ENCODE measurements at regions not wholly inside any gene's neighbourhood (a gene's known extent, or its start where the extent isn't known, plus 50 kb on each side); places are given as distances from the start of the nearest gene placed in this dataset.

DNA sequence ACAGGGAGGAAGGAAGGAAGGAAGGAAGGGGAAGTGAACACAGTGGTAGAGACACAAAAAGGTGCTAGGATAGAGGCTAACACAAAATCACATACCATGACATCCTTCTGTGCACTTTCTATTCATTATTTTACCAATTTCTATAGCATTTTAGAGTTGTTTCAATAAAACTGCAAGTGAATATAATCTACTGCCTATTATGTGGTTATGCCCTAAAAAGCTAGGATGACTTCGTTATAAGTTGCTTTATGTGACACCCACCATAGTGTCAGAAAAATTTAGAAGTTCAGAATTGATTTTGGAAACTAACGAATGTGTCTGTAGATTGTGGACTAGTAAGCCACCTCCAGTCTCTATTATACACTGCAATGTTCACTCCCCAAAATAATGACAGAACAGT, 59.4 kb upstream of the EDNRA start:
- POLR2A ChIA-PET: no interaction called here
- no peaks in the 10 kb centered on the region for H3K4me1 ChIP-seq (ENCODE audit: control extremely low read depth in 1 of 4, control insufficient read depth in 4 of 4, insufficient read depth in 4 of 4, low read length in 3 of 4)
- peaks cover 0 to 2% (median 0%) of the 10 kb centered on the region in 5 experiments for H3K9me3 ChIP-seq (ENCODE audit: control extremely low read depth in 1 of 5, control insufficient read depth in 4 of 5, insufficient read depth in 2 of 5, low read depth in 1 of 5, low read length in 4 of 5)
- no peaks in the 10 kb centered on the region for H3K27me3 ChIP-seq (replicated peaks in 2 of 5; ENCODE audit: control insufficient read depth in 4 of 5, insufficient read depth in 5 of 5, low read length in 4 of 5)
- no peaks in the 10 kb centered on the region for H3K36me3 ChIP-seq (ENCODE audit: control insufficient read depth in 4 of 4, insufficient read depth in 4 of 4, low read length in 3 of 4)
- H3K4me3 ChIP-seq (ENCODE audit: control insufficient read depth in 1 of 7, extremely low read depth in 1 of 7, insufficient read depth in 4 of 7, low read depth in 2 of 7, low read length in 6 of 7): no peak overlapping the region
- no peak for DNase-seq
- no peak overlapping the region for H3K27ac ChIP-seq (ENCODE audit: insufficient read depth in 1 of 2, low read depth in 1 of 2, low read length in 2 of 2, poor library complexity in 1 of 2, severe bottlenecking in 2 of 2)
- CTCF ChIA-PET: no interaction called here
- WGBS (ENCODE audit: insufficient coverage): no CpG with 5 or more reads among the region's 2 CpGs

- Histone ChIP-seq H3K4me1 (ENCODE audit: control extremely low read depth in 1 of 4, control insufficient read depth in 4 of 4, insufficient read depth in 4 of 4, low read length in 3 of 4) (no peaks in the 10 kb centered on the region), H3K9me3 (ENCODE audit: control extremely low read depth in 1 of 5, control insufficient read depth in 4 of 5, insufficient read depth in 2 of 5, low read depth in 1 of 5, low read length in 4 of 5) (peaks cover 0 to 2% (median 0%) of the 10 kb centered on the region in 5 experiments), H3K4me3 (ENCODE audit: control insufficient read depth in 1 of 7, extremely low read depth in 1 of 7, insufficient read depth in 4 of 7, low read depth in 2 of 7, low read length in 6 of 7) (no peak overlapping the region), H3K27ac (ENCODE audit: insufficient read depth in 1 of 2, low read depth in 1 of 2, low read length in 2 of 2, poor library complexity in 1 of 2, severe bottlenecking in 2 of 2) (no peak overlapping the region), H3K36me3 (ENCODE audit: control insufficient read depth in 4 of 4, insufficient read depth in 4 of 4, low read length in 3 of 4) (no peaks in the 10 kb centered on the region), H3K27me3 (replicated peaks in 2 of 5; ENCODE audit: control insufficient read depth in 4 of 5, insufficient read depth in 5 of 5, low read length in 4 of 5) (no peaks in the 10 kb centered on the region)
- ChIA-PET CTCF (no interaction called here), POLR2A (no interaction called here)
- no CpG with 5 or more reads among the region's 4 CpGs for WGBS (ENCODE audit: insufficient coverage)
- no peak for DNase-seq
Measured at GRCh38 chr4:147423229-147423628, 57.7 kb upstream of the EDNRA start.

- whole genome bisulfite sequencing (ENCODE audit: insufficient coverage): no CpG with 5 or more reads among the region's 1 CpG
- no peaks in the 10 kb centered on the region for H3K4me1 ChIP-seq (ENCODE audit: control extremely low read depth in 1 of 4, control insufficient read depth in 4 of 4, insufficient read depth in 4 of 4, low read length in 3 of 4)
- CTCF ChIA-PET: no interaction called here
- DNase-seq: no peak
- POLR2A ChIA-PET: no interaction called here
- H3K9me3 ChIP-seq (ENCODE audit: control extremely low read depth in 1 of 5, control insufficient read depth in 4 of 5, insufficient read depth in 2 of 5, low read depth in 1 of 5, low read length in 4 of 5): peaks cover 0 to 2% (median 0%) of the 10 kb centered on the region in 5 experiments
- H3K27ac ChIP-seq (ENCODE audit: insufficient read depth in 1 of 2, low read depth in 1 of 2, low read length in 2 of 2, poor library complexity in 1 of 2, severe bottlenecking in 2 of 2): no peak overlapping the region
- peaks cover 0 to 2% (median 0%) of the 10 kb centered on the region in 5 experiments for H3K27me3 ChIP-seq (replicated peaks in 2 of 5; ENCODE audit: control insufficient read depth in 4 of 5, insufficient read depth in 5 of 5, low read length in 4 of 5)
- H3K36me3 ChIP-seq (ENCODE audit: control insufficient read depth in 4 of 4, insufficient read depth in 4 of 4, low read length in 3 of 4): no peaks in the 10 kb centered on the region
- no peak overlapping the region for H3K4me3 ChIP-seq (ENCODE audit: control insufficient read depth in 1 of 7, extremely low read depth in 1 of 7, insufficient read depth in 4 of 7, low read depth in 2 of 7, low read length in 6 of 7)
Measured at GRCh38 chr4:147425019-147425418, 55.9 kb upstream of the EDNRA start.

DNA sequence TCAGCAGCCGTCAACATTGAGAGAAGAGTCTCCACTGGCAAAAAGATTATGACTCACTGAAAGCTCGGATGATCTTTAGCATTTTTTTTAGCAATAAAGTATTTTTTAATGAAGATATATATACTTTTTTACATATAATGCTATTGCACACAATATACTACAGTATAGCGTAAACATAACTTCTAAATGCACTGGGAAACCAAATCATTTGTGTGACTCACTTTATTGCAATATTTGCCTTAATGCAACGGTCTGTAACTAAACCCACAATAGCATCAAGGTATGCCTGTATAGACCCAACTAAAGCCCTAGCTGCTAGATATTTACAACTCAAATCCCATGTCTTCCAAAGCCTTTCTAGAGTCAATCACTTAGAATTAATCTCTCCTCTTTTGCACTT, 52.3 kb upstream of the EDNRA start:
- Histone ChIP-seq H3K4me1 (ENCODE audit: control extremely low read depth in 1 of 4, control insufficient read depth in 4 of 4, insufficient read depth in 4 of 4, low read length in 3 of 4) (no peaks in the 10 kb centered on the region), H3K27ac (ENCODE audit: insufficient read depth in 1 of 2, low read depth in 1 of 2, low read length in 2 of 2, poor library complexity in 1 of 2, severe bottlenecking in 2 of 2) (no peak overlapping the region), H3K4me3 (ENCODE audit: control insufficient read depth in 1 of 7, extremely low read depth in 1 of 7, insufficient read depth in 4 of 7, low read depth in 2 of 7, low read length in 6 of 7) (no peak overlapping the region), H3K36me3 (ENCODE audit: control insufficient read depth in 4 of 4, insufficient read depth in 4 of 4, low read length in 3 of 4) (no peaks in the 10 kb centered on the region), H3K27me3 (replicated peaks in 2 of 5; ENCODE audit: control insufficient read depth in 4 of 5, insufficient read depth in 5 of 5, low read length in 4 of 5) (peaks cover 0 to 2% (median 0%) of the 10 kb centered on the region in 5 experiments), H3K9me3 (ENCODE audit: control extremely low read depth in 1 of 5, control insufficient read depth in 4 of 5, insufficient read depth in 2 of 5, low read depth in 1 of 5, low read length in 4 of 5) (no peaks in the 10 kb centered on the region)
- POLR2A ChIA-PET: no interaction called here
- CTCF ChIA-PET: no interaction called here
- DNase-seq: no peak
- WGBS (ENCODE audit: insufficient coverage): 75% methylated on average over 1 of the region's 4 CpGs

DNA sequence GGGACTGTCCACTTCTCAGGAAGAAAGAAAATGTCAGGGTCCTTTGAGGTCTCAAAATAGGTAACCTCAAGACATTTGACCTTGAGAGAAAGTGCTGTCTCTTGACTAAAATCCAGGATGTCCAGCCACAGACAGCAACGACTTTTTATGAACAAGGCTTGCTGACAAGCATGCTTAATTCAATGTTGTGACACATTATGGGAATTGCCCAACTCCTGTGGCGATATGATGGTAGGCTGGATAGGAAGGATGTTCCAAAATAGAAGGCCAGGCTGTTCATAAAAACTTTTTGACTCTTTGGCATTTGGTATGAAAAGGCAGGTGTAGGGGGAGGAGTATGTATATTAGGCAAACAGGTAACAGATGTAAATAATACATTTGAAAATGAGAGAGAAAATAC, 50.8 kb upstream of the EDNRA start:
- H3K27me3 ChIP-seq (replicated peaks in 2 of 5; ENCODE audit: control insufficient read depth in 4 of 5, insufficient read depth in 5 of 5, low read length in 4 of 5): peaks cover 0 to 2% (median 0%) of the 10 kb centered on the region in 5 experiments
- H3K4me3 ChIP-seq (ENCODE audit: control insufficient read depth in 1 of 7, extremely low read depth in 1 of 7, insufficient read depth in 4 of 7, low read depth in 2 of 7, low read length in 6 of 7): no peak overlapping the region
- DNase-seq: no peak
- 82% methylated on average over 2 of the region's 2 CpGs for WGBS (ENCODE audit: insufficient coverage)
- ChIA-PET POLR2A (no interaction called here), CTCF (no interaction called here)
- H3K4me1 ChIP-seq (ENCODE audit: control extremely low read depth in 1 of 4, control insufficient read depth in 4 of 4, insufficient read depth in 4 of 4, low read length in 3 of 4): no peaks in the 10 kb centered on the region
- no peaks in the 10 kb centered on the region for H3K9me3 ChIP-seq (ENCODE audit: control extremely low read depth in 1 of 5, control insufficient read depth in 4 of 5, insufficient read depth in 2 of 5, low read depth in 1 of 5, low read length in 4 of 5)
- H3K27ac ChIP-seq (ENCODE audit: insufficient read depth in 1 of 2, low read depth in 1 of 2, low read length in 2 of 2, poor library complexity in 1 of 2, severe bottlenecking in 2 of 2): no peak overlapping the region
- H3K36me3 ChIP-seq (ENCODE audit: control insufficient read depth in 4 of 4, insufficient read depth in 4 of 4, low read length in 3 of 4): no peaks in the 10 kb centered on the region

All from common myeloid progenitor, CD34-positive (primary cell).